ENCODE measurements at regions not wholly inside any gene's neighbourhood (a gene's known extent, or its start where the extent isn't known, plus 50 kb on each side); places are given as distances from the start of the nearest gene placed in this dataset.

GRCh38 chr9:91150998-91151717 is 210.6 kb downstream of the AUH start:
- Histone ChIP-seq H3K27me3 (no peaks in the 10 kb centered on the region), H3K4me1 (peaks cover 0 to 5% (median 2%) of the 10 kb centered on the region in 4 donors), H3K36me3 (no peaks in the 10 kb centered on the region), H3K4me3 (no peak overlapping the region), H3K27ac (peak overlapping the region in 3 of 4 donors; percentile 62 to 83 (median 73)), H3K9me3 (peaks cover 0 to 18% (median 0%) of the 10 kb centered on the region in 4 donors)
- WGBS, 2 donors, result 43 to 52% methylated on average over 5 of the region's 5 CpGs
- TF ChIP-seq EP300 (IDR thresholded peaks at IDR 0.05), result peak; percentile 73 to 90
- no peak for TF ChIP-seq POLR2A (IDR thresholded peaks at IDR 0.05)
- peak in 1 of 5 experiments; percentile 50 for TF ChIP-seq CTCF (IDR thresholded peaks at IDR 0.05)
- peak in 1 of 2 donors; percentile 52 for DNase-seq (ENCODE audit: low spot score in 2 of 2)

GRCh38 chr9:91151718-91152095 is 210.0 kb downstream of the AUH start:
- WGBS, 2 donors, result 67 to 70% methylated on average over 4 of the region's 4 CpGs
- Histone ChIP-seq H3K36me3 (no peaks in the 10 kb centered on the region), H3K4me1 (peaks cover 0 to 5% (median 2%) of the 10 kb centered on the region in 4 donors), H3K27me3 (no peaks in the 10 kb centered on the region), H3K9me3 (peaks cover 0 to 18% (median 0%) of the 10 kb centered on the region in 4 donors), H3K4me3 (no peak overlapping the region), H3K27ac (peak overlapping the region in 3 of 4 donors; percentile 62 to 83 (median 73))
- DNase-seq (ENCODE audit: low spot score in 2 of 2), result no peak
- TF ChIP-seq EP300 (IDR thresholded peaks at IDR 0.05), result no peak
- no peak for TF ChIP-seq POLR2A (IDR thresholded peaks at IDR 0.05)
- TF ChIP-seq CTCF (IDR thresholded peaks at IDR 0.05), result no peak

- TF ChIP-seq CTCF (IDR thresholded peaks at IDR 0.05) (no peak), EP300 (IDR thresholded peaks at IDR 0.05) (no peak), POLR2A (IDR thresholded peaks at IDR 0.05) (no peak)
- DNase-seq (ENCODE audit: low spot score in 2 of 2), result no peak
- H3K27ac ChIP-seq, result no peak overlapping the region
- peaks cover 0 to 10% (median 2%) of the 10 kb centered on the region in 4 donors for H3K4me1 ChIP-seq
- H3K27me3 ChIP-seq, result no peaks in the 10 kb centered on the region
- H3K9me3 ChIP-seq, result peaks cover 0 to 11% (median 0%) of the 10 kb centered on the region in 4 donors
- 93 to 95% methylated on average over 3 of the region's 3 CpGs for WGBS, 2 donors
- H3K36me3 ChIP-seq, result no peaks in the 10 kb centered on the region
- no peak overlapping the region for H3K4me3 ChIP-seq
Observed at GRCh38 chr9:91154686-91155085, 207.0 kb downstream of the AUH start.

GRCh38 chr9:91155181-91155580 is 206.5 kb downstream of the AUH start:
- H3K9me3 ChIP-seq, result peaks cover 0 to 11% (median 0%) of the 10 kb centered on the region in 4 donors
- no peak for TF ChIP-seq EP300 (IDR thresholded peaks at IDR 0.05)
- no peak for TF ChIP-seq CTCF (IDR thresholded peaks at IDR 0.05)
- TF ChIP-seq POLR2A (IDR thresholded peaks at IDR 0.05), result no peak
- DNase-seq (ENCODE audit: low spot score in 2 of 2), result no peak
- 92 to 93% methylated on average over 4 to 6 of the region's 6 CpGs for WGBS, 2 donors
- no peaks in the 10 kb centered on the region for H3K36me3 ChIP-seq
- no peak overlapping the region for H3K27ac ChIP-seq
- peaks cover 0 to 15% (median 6%) of the 10 kb centered on the region in 4 donors for H3K4me1 ChIP-seq
- H3K27me3 ChIP-seq, result no peaks in the 10 kb centered on the region
- H3K4me3 ChIP-seq, result no peak overlapping the region

GRCh38 chr9:91155746-91156376 is 205.9 kb downstream of the AUH start:
- Histone ChIP-seq H3K4me3 (no peak overlapping the region), H3K27me3 (no peaks in the 10 kb centered on the region), H3K36me3 (no peaks in the 10 kb centered on the region), H3K4me1 (peaks cover 0 to 20% (median 9%) of the 10 kb centered on the region in 4 donors), H3K9me3 (peaks cover 0 to 11% (median 0%) of the 10 kb centered on the region in 4 donors), H3K27ac (no peak overlapping the region)
- no peak for DNase-seq (ENCODE audit: low spot score in 2 of 2)
- no peak for TF ChIP-seq EP300 (IDR thresholded peaks at IDR 0.05)
- TF ChIP-seq POLR2A (IDR thresholded peaks at IDR 0.05), result no peak
- no peak for TF ChIP-seq CTCF (IDR thresholded peaks at IDR 0.05)
- WGBS, 2 donors, result 89 to 95% methylated on average over 6 to 7 of the region's 7 CpGs
